Lower leg skin (tissue), 3 donors: ENCODE measurements at regions not wholly inside any gene's neighbourhood (a gene's known extent, or its start where the extent isn't known, plus 50 kb on each side); places are given as distances from the start of the nearest gene placed in this dataset.

Experiments
- CTCF ChIP-seq, 3 donors: fragments of 450-650 bp; IDR thresholded peaks; one replicate each; pipeline ENCODE4 v1.5.1; 2016; ENCODE audit warnings: antibody characterized with exemption in 3 of 3, mild to moderate bottlenecking in 3 of 3, moderate library complexity in 2 of 3
- POLR2A ChIP-seq, 2 donors: fragments of 450-650 bp; IDR thresholded peaks; one replicate each; pipeline ENCODE4 v1.6.1; 2016 to 2017; ENCODE audit warnings: antibody characterized with exemption in 2 of 2, mild to moderate bottlenecking in 1 of 2, moderate library complexity in 1 of 2

GRCh38 chr18:40325988-40326387 is 1629.0 kb upstream of the PIK3C3 start:
- TF ChIP-seq CTCF (IDR thresholded peaks at IDR 0.05) = no peak
- TF ChIP-seq POLR2A (IDR thresholded peaks at IDR 0.05) = no peak
